ENCODE measurements at regions not wholly inside any gene's neighbourhood (a gene's known extent, or its start where the extent isn't known, plus 50 kb on each side); places are given as distances from the start of the nearest gene placed in this dataset.
A peak's percentile ranks its signal among the peaks of the same experiment; 100 is the strongest.

DNA sequence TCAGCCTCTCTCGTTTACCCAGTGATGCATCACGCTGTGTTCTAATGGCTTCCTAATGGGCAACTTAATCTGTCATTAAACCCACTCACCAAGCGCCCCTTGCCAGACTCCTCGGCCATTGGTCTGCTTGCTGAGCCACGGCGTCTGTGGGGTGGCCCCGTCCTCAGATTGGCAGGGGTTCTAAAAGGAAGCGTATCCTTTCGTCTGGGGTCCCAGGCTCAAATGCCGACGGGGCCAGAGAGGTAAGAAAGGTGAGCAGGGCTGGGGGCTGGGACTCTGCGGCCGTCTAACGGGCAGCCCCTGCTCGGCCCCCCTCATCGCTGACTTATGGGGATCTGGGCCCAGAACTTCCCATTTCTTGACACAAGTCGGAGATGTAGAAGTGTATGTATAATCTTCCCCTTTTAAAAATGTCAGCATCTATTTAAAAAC is 315.1 kb upstream of the PROK2 start:
- no peaks in the 10 kb centered on the region for H3K9me3 ChIP-seq (ENCODE audit: control insufficient read depth in 1 of 2, low read length in 2 of 2)
- intact Hi-C loops (cut with micrococcal nuclease), result no loop called here
- ChIA-PET CTCF (ENCODE audit: partially characterized antibody) (no interaction called here), POLR2A (ENCODE audit: partially characterized antibody) (no interaction called here)
- DNase-seq, result no peak
- peak overlapping the region in 1 of 2 donors; percentile 33 for H3K4me3 ChIP-seq (ENCODE audit: low read length in 2 of 2)
- H3K27me3 ChIP-seq (ENCODE audit: insufficient read depth, low read length), result no peaks in the 10 kb centered on the region
- peaks cover 20% of the 10 kb centered on the region for H3K4me1 ChIP-seq (ENCODE audit: insufficient read depth, low read length)
- Mint-ChIP-seq H3K4me3 (peak overlapping the region; percentile 78 to 88 (median 85)), H3K36me3 (no peaks in the 10 kb centered on the region), H3K27me3 (no peaks in the 10 kb centered on the region), H3K4me1 (peaks cover 8 to 25% (median 17%) of the 10 kb centered on the region in 4 donors), H3K27ac (peak overlapping the region in 6 of 7 donors; percentile 76 to 95 (median 91)), H3K9me3 (no peaks in the 10 kb centered on the region)
- H3K36me3 ChIP-seq (ENCODE audit: insufficient read depth, low read length), result no peaks in the 10 kb centered on the region
- H3K27ac ChIP-seq (ENCODE audit: low read depth, low read length), result no peak overlapping the region

DNA sequence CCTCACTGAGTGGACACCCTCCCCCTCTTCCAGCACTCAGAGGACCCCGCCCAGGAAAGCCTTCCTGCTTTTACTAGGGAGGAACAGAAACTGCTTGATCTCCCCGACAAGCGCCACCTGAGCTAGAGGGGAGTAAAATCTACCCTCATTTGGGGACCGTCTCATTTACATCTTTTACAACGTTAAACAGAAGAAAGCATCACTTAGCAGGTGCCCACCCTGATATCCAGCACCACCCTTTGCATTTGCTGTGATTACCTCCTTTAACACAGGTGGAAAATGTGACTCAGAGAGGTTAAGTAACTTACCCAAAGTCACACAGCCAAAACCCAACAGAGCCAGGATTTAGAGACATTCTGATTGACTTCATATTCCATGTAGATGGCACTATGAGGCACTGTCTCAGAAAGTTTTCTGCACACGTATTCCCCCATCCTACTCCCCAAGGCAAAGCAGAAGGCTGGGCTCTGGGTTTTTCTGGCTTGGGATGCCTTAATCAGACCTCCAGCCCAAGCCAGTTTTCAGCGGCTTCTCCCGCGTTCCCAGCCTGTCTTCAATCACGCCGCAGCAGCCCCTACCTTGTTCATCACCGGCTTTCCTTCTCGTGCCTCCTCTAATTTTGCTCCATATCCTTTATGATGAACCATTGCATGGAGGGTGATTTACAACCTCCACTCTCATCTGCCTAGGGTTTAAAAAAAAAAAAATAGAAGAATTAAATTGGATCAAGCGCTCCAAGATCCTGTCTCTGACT is 314.6 kb upstream of the PROK2 start:
- Histone ChIP-seq H3K27me3 (ENCODE audit: insufficient read depth, low read length) (no peaks in the 10 kb centered on the region), H3K9me3 (ENCODE audit: control insufficient read depth in 1 of 2, low read length in 2 of 2) (no peaks in the 10 kb centered on the region), H3K4me3 (ENCODE audit: low read length in 2 of 2) (no peak overlapping the region), H3K36me3 (ENCODE audit: insufficient read depth, low read length) (no peaks in the 10 kb centered on the region), H3K27ac (ENCODE audit: low read depth, low read length) (no peak overlapping the region), H3K4me1 (ENCODE audit: insufficient read depth, low read length) (peaks cover 20% of the 10 kb centered on the region)
- Mint-ChIP-seq H3K36me3 (no peaks in the 10 kb centered on the region), H3K27ac (peak overlapping the region in 5 of 7 donors; percentile 25 to 92 (median 41)), H3K27me3 (no peaks in the 10 kb centered on the region), H3K4me3 (peak overlapping the region in 5 of 8 donors; percentile 4 to 61 (median 50)), H3K4me1 (peaks cover 8 to 25% (median 17%) of the 10 kb centered on the region in 4 donors), H3K9me3 (no peaks in the 10 kb centered on the region)
- intact Hi-C loops (cut with micrococcal nuclease), result no loop called here
- ChIA-PET CTCF (ENCODE audit: partially characterized antibody) (no interaction called here), POLR2A (ENCODE audit: partially characterized antibody) (no interaction called here)
- no peak for DNase-seq

DNA sequence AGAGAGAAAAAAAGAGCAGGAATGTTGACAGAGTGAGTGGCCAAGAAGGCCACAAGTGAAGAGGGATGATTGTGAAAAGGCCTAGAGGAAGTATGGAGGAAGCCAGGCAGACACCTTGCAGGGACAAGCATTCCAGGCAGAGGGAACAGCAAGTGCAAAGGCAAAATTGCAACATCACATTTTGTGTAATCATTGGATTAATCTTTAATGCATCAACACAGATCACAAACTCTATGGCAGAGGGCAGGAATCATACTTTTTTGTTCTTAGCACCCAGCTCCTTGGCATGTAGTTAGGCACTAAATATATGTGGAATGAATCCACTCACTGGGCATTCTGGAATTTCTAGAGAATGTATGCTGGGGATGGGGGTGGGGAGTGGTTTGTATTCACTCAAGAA is 312.1 kb upstream of the PROK2 start:
- ChIA-PET CTCF (ENCODE audit: partially characterized antibody) (no interaction called here), POLR2A (ENCODE audit: partially characterized antibody) (no interaction called here)
- no peaks in the 10 kb centered on the region for H3K27me3 Mint-ChIP-seq
- no peak overlapping the region for H3K4me3 Mint-ChIP-seq
- peaks cover 8 to 25% (median 17%) of the 10 kb centered on the region in 4 donors for H3K4me1 Mint-ChIP-seq
- peak overlapping the region in 3 of 7 donors; percentile 18 to 64 (median 23) for H3K27ac Mint-ChIP-seq
- no peaks in the 10 kb centered on the region for H3K36me3 Mint-ChIP-seq
- DNase-seq, result no peak
- H3K9me3 Mint-ChIP-seq, result no peaks in the 10 kb centered on the region
- Histone ChIP-seq H3K4me3 (ENCODE audit: low read length in 2 of 2) (no peak overlapping the region), H3K4me1 (ENCODE audit: insufficient read depth, low read length) (peaks cover 20% of the 10 kb centered on the region), H3K27ac (ENCODE audit: low read depth, low read length) (no peak overlapping the region), H3K36me3 (ENCODE audit: insufficient read depth, low read length) (no peaks in the 10 kb centered on the region), H3K9me3 (ENCODE audit: control insufficient read depth in 1 of 2, low read length in 2 of 2) (no peaks in the 10 kb centered on the region), H3K27me3 (ENCODE audit: insufficient read depth, low read length) (no peaks in the 10 kb centered on the region)
- intact Hi-C loops (cut with micrococcal nuclease), result no loop called here

DNA sequence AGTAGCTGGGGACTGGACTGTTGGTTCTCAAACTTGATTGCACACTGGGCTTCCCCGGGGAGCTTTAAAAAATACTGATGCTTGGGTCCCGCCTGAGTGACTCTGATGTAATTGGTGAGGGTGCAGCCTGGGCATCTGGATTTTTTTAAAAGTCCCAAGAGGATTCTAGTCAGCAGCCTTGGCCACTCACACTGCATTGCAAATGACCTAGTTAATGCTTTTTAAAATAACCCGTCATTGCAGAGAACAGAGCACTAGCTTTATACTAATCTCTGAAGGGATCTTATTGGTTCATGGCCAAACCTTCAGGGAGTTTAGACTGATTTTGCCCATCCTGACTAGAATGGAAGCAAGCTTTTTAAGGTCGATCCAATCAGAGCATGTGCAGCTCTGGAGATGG is 310.6 kb upstream of the PROK2 start:
- DNase-seq, result no peak
- no peak overlapping the region for H3K4me3 ChIP-seq (ENCODE audit: low read length in 2 of 2)
- Mint-ChIP-seq H3K27ac (no peak overlapping the region), H3K4me3 (no peak overlapping the region), H3K9me3 (no peaks in the 10 kb centered on the region), H3K27me3 (no peaks in the 10 kb centered on the region), H3K36me3 (no peaks in the 10 kb centered on the region), H3K4me1 (peaks cover under 1 to 13% (median 7%) of the 10 kb centered on the region in 4 donors)
- peaks cover 8% of the 10 kb centered on the region for H3K4me1 ChIP-seq (ENCODE audit: insufficient read depth, low read length)
- no peak overlapping the region for H3K27ac ChIP-seq (ENCODE audit: low read depth, low read length)
- intact Hi-C loops (cut with micrococcal nuclease), result no loop called here
- no peaks in the 10 kb centered on the region for H3K27me3 ChIP-seq (ENCODE audit: insufficient read depth, low read length)
- no peaks in the 10 kb centered on the region for H3K9me3 ChIP-seq (ENCODE audit: control insufficient read depth in 1 of 2, low read length in 2 of 2)
- H3K36me3 ChIP-seq (ENCODE audit: insufficient read depth, low read length), result no peaks in the 10 kb centered on the region
- POLR2A ChIA-PET (ENCODE audit: partially characterized antibody), result no interaction called here
- CTCF ChIA-PET (ENCODE audit: partially characterized antibody), result no interaction called here

DNA sequence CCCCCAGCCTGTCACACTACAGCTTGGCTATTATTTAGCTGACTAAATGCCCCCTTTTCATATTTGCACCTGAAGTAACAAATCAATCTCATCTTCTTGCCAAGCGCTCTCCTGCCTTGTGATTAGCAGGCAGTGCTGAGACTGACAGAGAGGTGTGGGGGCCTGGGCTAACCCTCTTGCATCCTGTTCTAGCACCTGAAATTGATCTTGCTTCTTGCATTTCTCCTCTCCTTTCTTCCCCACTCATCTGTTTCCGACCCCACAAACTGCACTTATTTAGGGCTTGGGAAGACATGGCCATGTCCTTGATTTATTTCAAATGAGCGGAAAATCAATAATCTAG is 309.0 kb upstream of the PROK2 start:
- intact Hi-C loops (cut with micrococcal nuclease), result no loop called here
- POLR2A ChIA-PET (ENCODE audit: partially characterized antibody), result no interaction called here
- no peaks in the 10 kb centered on the region for H3K9me3 ChIP-seq (ENCODE audit: control insufficient read depth in 1 of 2, low read length in 2 of 2)

DNA sequence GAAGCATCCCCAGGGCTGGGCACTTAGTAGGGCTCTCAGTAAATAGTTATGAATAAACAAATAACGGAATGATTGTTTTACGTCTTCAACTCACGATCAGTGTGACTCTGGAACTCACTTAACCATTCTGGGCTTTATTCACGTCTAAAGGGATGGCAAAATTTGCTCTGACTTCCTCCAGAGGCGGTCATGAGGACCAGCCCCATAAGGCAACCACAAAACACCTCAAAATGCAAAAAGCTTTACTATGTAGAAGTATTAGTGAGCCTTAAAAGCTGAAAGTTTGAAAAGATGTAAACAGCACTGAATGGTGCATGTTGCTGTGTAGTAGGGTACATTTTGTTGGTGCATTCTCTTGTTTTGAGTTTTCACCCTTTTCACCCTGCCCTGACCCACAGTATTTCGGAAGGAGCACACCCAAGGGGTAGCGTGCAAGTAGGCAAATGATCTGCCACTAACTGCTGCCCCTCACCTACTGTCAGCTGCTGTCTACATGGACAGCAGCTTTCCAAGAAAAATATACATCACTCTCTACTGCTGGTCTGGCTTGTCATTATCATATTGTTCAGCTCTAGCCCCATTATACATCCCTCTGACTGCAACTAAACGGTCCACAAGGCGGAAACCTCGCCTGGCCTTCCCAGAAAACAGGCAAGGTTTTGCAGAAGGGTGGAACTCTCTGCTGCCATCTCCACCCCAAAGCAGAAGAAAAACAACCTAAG is 308.5 kb upstream of the PROK2 start:
- intact Hi-C loops (cut with micrococcal nuclease), result no loop called here
- Mint-ChIP-seq H3K27me3 (no peaks in the 10 kb centered on the region), H3K9me3 (no peaks in the 10 kb centered on the region), H3K36me3 (no peaks in the 10 kb centered on the region), H3K4me3 (no peak overlapping the region), H3K27ac (peak overlapping the region in 1 of 7 donors; percentile 33), H3K4me1 (no peaks in the 10 kb centered on the region)
- no peaks in the 10 kb centered on the region for H3K36me3 ChIP-seq (ENCODE audit: insufficient read depth, low read length)
- ChIA-PET CTCF (ENCODE audit: partially characterized antibody) (no interaction called here), POLR2A (ENCODE audit: partially characterized antibody) (no interaction called here)
- no peak overlapping the region for H3K4me3 ChIP-seq (ENCODE audit: low read length in 2 of 2)
- H3K27me3 ChIP-seq (ENCODE audit: insufficient read depth, low read length), result no peaks in the 10 kb centered on the region
- no peaks in the 10 kb centered on the region for H3K9me3 ChIP-seq (ENCODE audit: control insufficient read depth in 1 of 2, low read length in 2 of 2)
- H3K27ac ChIP-seq (ENCODE audit: low read depth, low read length), result no peak overlapping the region
- DNase-seq, result no peak
- H3K4me1 ChIP-seq (ENCODE audit: insufficient read depth, low read length), result no peaks in the 10 kb centered on the region

More for the DNA sequence above, 309.0 kb upstream of the PROK2 start:
- H3K27ac ChIP-seq (ENCODE audit: low read depth, low read length), result no peak overlapping the region
- CTCF ChIA-PET (ENCODE audit: partially characterized antibody), result no interaction called here
- H3K4me3 ChIP-seq (ENCODE audit: low read length in 2 of 2), result no peak overlapping the region
- Mint-ChIP-seq H3K36me3 (no peaks in the 10 kb centered on the region), H3K9me3 (no peaks in the 10 kb centered on the region), H3K27me3 (no peaks in the 10 kb centered on the region), H3K4me3 (no peak overlapping the region), H3K4me1 (no peaks in the 10 kb centered on the region), H3K27ac (no peak overlapping the region)
- no peaks in the 10 kb centered on the region for H3K4me1 ChIP-seq (ENCODE audit: insufficient read depth, low read length)
- no peak for DNase-seq
- no peaks in the 10 kb centered on the region for H3K36me3 ChIP-seq (ENCODE audit: insufficient read depth, low read length)
- no peaks in the 10 kb centered on the region for H3K27me3 ChIP-seq (ENCODE audit: insufficient read depth, low read length)

DNA sequence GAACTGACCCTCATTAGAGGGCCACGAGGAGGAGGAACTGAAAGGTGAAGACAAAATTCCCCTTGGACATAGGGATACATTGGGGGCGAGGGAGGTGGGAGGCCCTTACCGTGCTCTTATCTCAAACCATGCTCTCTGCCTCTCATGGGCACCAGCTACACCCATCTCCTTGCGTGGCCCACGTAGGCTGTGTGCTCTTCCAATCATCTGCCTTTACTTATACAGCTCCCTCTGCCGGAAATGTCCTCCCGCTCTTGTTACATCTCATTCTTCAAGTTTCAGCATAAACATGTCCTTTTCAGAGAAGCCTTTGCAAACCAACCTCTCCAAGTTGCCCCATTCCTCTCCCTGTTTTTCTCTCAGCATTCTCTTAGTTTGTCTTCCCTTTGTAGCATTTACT is 307.8 kb upstream of the PROK2 start:
- H3K9me3 ChIP-seq (ENCODE audit: control insufficient read depth in 1 of 2, low read length in 2 of 2), result no peaks in the 10 kb centered on the region
- CTCF ChIA-PET (ENCODE audit: partially characterized antibody), result no interaction called here
- H3K27me3 ChIP-seq (ENCODE audit: insufficient read depth, low read length), result no peaks in the 10 kb centered on the region
- Mint-ChIP-seq H3K9me3 (no peaks in the 10 kb centered on the region), H3K4me3 (no peak overlapping the region), H3K27ac (peak overlapping the region in 1 of 7 donors; percentile 21), H3K36me3 (no peaks in the 10 kb centered on the region), H3K27me3 (no peaks in the 10 kb centered on the region), H3K4me1 (no peaks in the 10 kb centered on the region)
- POLR2A ChIA-PET (ENCODE audit: partially characterized antibody), result no interaction called here
- H3K4me1 ChIP-seq (ENCODE audit: insufficient read depth, low read length), result no peaks in the 10 kb centered on the region
- intact Hi-C loops (cut with micrococcal nuclease), result no loop called here
- no peak for DNase-seq
- H3K27ac ChIP-seq (ENCODE audit: low read depth, low read length), result no peak overlapping the region
- no peak overlapping the region for H3K4me3 ChIP-seq (ENCODE audit: low read length in 2 of 2)
- no peaks in the 10 kb centered on the region for H3K36me3 ChIP-seq (ENCODE audit: insufficient read depth, low read length)

Data from CD4-positive, alpha-beta memory T cell (primary cell).